ENCODE measurements at regions not wholly inside any gene's neighbourhood (a gene's known extent, or its start where the extent isn't known, plus 50 kb on each side); places are given as distances from the start of the nearest gene placed in this dataset.

DNA sequence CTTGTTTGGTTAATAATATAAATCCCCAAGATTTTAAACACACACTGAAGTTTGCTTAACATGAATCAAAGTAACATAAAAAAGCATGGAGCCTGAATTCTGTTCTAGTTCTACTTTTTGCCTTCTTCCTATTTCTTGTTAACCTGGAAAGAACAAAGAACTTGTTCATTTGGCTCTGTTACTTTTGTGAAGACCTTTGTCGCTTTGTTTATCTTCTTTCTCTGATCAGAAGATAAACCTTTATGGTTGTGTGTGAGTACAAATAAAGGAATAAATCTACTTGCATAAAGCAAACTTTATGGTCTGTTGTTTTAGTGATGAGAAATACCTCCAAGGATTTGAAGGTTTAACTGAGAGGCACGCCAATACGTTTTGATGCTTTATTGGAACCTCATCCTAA lies 210.1 kb upstream of the SATB1 start:
- TF ChIP-seq CTCF (IDR thresholded peaks at IDR 0.05) (no peak), POLR2A (IDR thresholded peaks at IDR 0.05) (no peak)

Data from esophagus squamous epithelium (tissue), 4 donors.